OCI-LY7 (cell line): ENCODE measurements at regions not wholly inside any gene's neighbourhood (a gene's known extent, or its start where the extent isn't known, plus 50 kb on each side); places are given as distances from the start of the nearest gene placed in this dataset.

Experiments
- BruUV-seq: library from RNA; stranded (reverse); fragments of 400-500 nt; replicated peaks from 2 replicates; lab custom pipeline; 2021; lab: Mats Ljungman, UMichigan
- CTCF ChIA-PET: fragments of 300-600 bp; sonication (Branson Sonifier 250); formaldehyde crosslinking; loops from one replicate; lab custom pipeline; 2022; ENCODE audit warnings: antibody characterized with exemption; ENCODE audit not compliant: unreplicated experiment; lab: Charles Lee
- POLR2A ChIA-PET: fragments of 300-600 bp; sonication (Branson Sonifier 250); formaldehyde crosslinking; loops from one replicate; lab custom pipeline; 2022; ENCODE audit warnings: antibody characterized with exemption; lab: Charles Lee
- DNase-seq: peaks from one replicate; pipeline ENCODE4 v3.0.0-alpha.2; 2015; ENCODE audit warnings: low spot score
- H2AFZ ChIP-seq: fragments of 200-600 bp; sonication (generic), shearing (Covaris generic); 2 replicates; pipeline ENCODE4 v1.6.1; 2014; ENCODE audit warnings: mild to moderate bottlenecking, antibody characterized with exemption, low read length, moderate library complexity
- H3K27ac ChIP-seq: fragments of 200-600 bp; sonication (generic); 2 replicates; pipeline ENCODE4 v1.5.1; 2014; ENCODE audit warnings: mixed run types, low read depth, mild to moderate bottlenecking, moderate library complexity, low read length, inconsistent platforms; ENCODE audit not compliant: poor library complexity, severe bottlenecking
- H3K36me3 ChIP-seq: fragments of 200-600 bp; sonication (generic); 2 replicates; pipeline ENCODE4 v1.6.1; 2014; ENCODE audit warnings: mild to moderate bottlenecking, antibody characterized with exemption, low read length, moderate library complexity, mixed read lengths; ENCODE audit not compliant: insufficient read depth
- H3K4me1 ChIP-seq: fragments of 200-600 bp; sonication (generic); 2 replicates; pipeline ENCODE4 v1.5.1; 2014; ENCODE audit warnings: mild to moderate bottlenecking, low read length; ENCODE audit not compliant: insufficient read depth, poor library complexity, severe bottlenecking
- H3K4me2 ChIP-seq: fragments of 200-600 bp; sonication (generic); 2 replicates; pipeline ENCODE4 v1.6.1; 2014; ENCODE audit warnings: mild to moderate bottlenecking, low read length
- H3K4me3 ChIP-seq: fragments of 200-600 bp; sonication (generic); 2 replicates; pipeline ENCODE4 v1.5.1; 2014; ENCODE audit warnings: mild to moderate bottlenecking, low read depth, low read length; ENCODE audit not compliant: poor library complexity, severe bottlenecking
- H3K79me2 ChIP-seq: fragments of 200-600 bp; sonication (generic); 2 replicates; pipeline ENCODE4 v1.6.1; 2016; ENCODE audit warnings: low read depth, mild to moderate bottlenecking, low read length, moderate library complexity, mixed read lengths; ENCODE audit not compliant: insufficient read depth
- H3K9me2 ChIP-seq: fragments of 200-600 bp; sonication (generic); 2 replicates; pipeline ENCODE4 v1.6.1; 2016; ENCODE audit warnings: mild to moderate bottlenecking, low read length, mixed read lengths; ENCODE audit not compliant: insufficient read depth
- H3K9me3 ChIP-seq: fragments of 200-600 bp; sonication (generic); 2 replicates; pipeline ENCODE4 v1.6.1; 2014; ENCODE audit warnings: mild to moderate bottlenecking, mixed run types, low read length, mixed read lengths
- H4K20me1 ChIP-seq: fragments of 200-600 bp; sonication (generic); 2 replicates; pipeline ENCODE4 v1.6.1; 2014; ENCODE audit warnings: mild to moderate bottlenecking, antibody characterized with exemption, low read length, moderate library complexity, mixed read lengths; ENCODE audit not compliant: insufficient read depth
- EZH2phosphoT487 ChIP-seq: fragments of 200-600 bp; sonication (generic); IDR thresholded peaks from 2 replicates; pipeline ENCODE4 v1.6.1; 2018; ENCODE audit warnings: low read depth, borderline replicate concordance, mild to moderate bottlenecking, mixed run types, antibody characterized with exemption, low read length, moderate library complexity, mixed read lengths
- intact Hi-C: fragments of 100-400 bp; cut with micrococcal nuclease; formaldehyde crosslinking; loops from one replicate; pipeline ENCODE4 v1.10.0; 2022; ENCODE audit not compliant: unreplicated experiment
- TF ChIP-seq, protein P1 (sequence below): fragments of 200-600 bp; sonication (generic); conservative IDR thresholded peaks from 2 replicates; pipeline ENCODE4 v1.5.1; 2014; ENCODE audit warnings: mild to moderate bottlenecking, antibody characterized with exemption, low read length, moderate library complexity, mixed read lengths

DNA sequence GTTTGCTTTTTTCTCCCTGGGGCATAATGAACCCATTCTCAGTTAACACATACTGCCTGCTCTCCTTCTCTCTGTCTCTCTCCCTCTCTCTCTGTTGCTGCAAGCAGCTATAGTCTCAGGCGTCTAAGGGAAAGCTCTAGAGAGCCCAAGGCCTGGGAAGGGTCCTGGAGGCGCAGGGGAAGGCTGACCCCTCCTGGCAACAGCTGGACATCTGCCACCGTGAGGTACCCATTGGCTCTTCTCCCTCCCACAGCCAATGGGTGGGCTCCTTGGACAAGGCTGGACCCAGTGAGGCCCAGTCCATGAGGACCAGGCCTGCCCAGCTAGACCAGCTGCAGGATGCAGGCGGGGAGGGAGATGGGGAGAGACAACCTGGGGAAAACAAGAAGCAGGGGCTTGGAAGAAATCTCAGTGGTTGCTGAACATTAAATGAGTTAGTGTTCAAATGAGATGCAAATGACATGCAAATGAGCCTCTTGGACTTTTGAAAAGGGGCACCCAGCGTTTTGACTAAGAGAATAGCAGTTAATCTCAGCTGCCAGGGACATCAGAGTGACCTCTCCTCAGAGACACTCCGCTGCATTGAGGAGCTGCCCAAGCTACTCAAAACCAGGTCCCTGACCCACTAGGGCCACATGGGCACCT is 349.7 kb downstream of the BUD13 start:
- CTCF ChIA-PET = no interaction called here

DNA sequence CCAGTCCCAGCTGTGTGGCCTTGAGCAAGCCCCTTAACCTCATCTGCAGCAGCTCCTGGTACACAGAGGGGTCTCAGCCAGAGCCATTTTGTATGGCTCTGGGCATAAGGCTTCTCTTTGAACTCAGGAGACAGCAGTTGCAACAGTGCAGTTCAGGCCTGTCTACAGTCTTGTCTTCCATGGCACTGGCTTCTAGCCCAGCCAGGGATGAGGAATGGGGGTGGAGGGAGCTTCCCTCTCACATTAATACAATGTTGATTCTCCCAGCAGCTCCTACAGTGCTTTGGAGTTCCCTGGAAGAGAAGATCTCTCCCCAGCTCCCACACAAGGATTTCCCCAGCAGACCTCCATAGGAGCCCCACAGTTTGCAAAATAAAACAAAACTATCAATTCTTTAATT is 350.2 kb downstream of the BUD13 start:
- DNase-seq = no peak
- POLR2A ChIA-PET = no interaction called here
- Histone ChIP-seq H3K4me1 (no peaks in the 10 kb centered on the region), H3K36me3 (no peaks in the 10 kb centered on the region), H3K9me3 (no peaks in the 10 kb centered on the region), H3K9me2 (no peaks in the 10 kb centered on the region), H3K27ac (no peak overlapping the region), H2AFZ (no peak overlapping the region), H3K4me3 (no peak overlapping the region), H3K4me2 (no peak overlapping the region), H3K79me2 (no peaks in the 10 kb centered on the region), H4K20me1 (no peaks in the 10 kb centered on the region)
- CTCF ChIA-PET = no interaction called here
- no TSS peak for BruUV-seq
- TF ChIP-seq EZH2phosphoT487 = no peak
- TF ChIP-seq, protein P1, sequence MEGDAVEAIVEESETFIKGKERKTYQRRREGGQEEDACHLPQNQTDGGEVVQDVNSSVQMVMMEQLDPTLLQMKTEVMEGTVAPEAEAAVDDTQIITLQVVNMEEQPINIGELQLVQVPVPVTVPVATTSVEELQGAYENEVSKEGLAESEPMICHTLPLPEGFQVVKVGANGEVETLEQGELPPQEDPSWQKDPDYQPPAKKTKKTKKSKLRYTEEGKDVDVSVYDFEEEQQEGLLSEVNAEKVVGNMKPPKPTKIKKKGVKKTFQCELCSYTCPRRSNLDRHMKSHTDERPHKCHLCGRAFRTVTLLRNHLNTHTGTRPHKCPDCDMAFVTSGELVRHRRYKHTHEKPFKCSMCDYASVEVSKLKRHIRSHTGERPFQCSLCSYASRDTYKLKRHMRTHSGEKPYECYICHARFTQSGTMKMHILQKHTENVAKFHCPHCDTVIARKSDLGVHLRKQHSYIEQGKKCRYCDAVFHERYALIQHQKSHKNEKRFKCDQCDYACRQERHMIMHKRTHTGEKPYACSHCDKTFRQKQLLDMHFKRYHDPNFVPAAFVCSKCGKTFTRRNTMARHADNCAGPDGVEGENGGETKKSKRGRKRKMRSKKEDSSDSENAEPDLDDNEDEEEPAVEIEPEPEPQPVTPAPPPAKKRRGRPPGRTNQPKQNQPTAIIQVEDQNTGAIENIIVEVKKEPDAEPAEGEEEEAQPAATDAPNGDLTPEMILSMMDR = no peak
- intact Hi-C loops = no loop called here

More for the DNA sequence above, 349.7 kb downstream of the BUD13 start:
- H3K27ac ChIP-seq = no peak overlapping the region
- no peak for DNase-seq
- no peaks in the 10 kb centered on the region for H3K36me3 ChIP-seq
- no peak overlapping the region for H3K4me3 ChIP-seq
- no peaks in the 10 kb centered on the region for H4K20me1 ChIP-seq
- no TSS peak for BruUV-seq
- intact Hi-C loops = no loop called here
- H3K4me2 ChIP-seq = no peak overlapping the region
- H2AFZ ChIP-seq = no peak overlapping the region
- TF ChIP-seq, protein P1 = no peak
- no peak for TF ChIP-seq EZH2phosphoT487
- no peaks in the 10 kb centered on the region for H3K4me1 ChIP-seq
- H3K79me2 ChIP-seq = no peaks in the 10 kb centered on the region
- no peaks in the 10 kb centered on the region for H3K9me3 ChIP-seq
- POLR2A ChIA-PET = no interaction called here
- no peaks in the 10 kb centered on the region for H3K9me2 ChIP-seq

DNA sequence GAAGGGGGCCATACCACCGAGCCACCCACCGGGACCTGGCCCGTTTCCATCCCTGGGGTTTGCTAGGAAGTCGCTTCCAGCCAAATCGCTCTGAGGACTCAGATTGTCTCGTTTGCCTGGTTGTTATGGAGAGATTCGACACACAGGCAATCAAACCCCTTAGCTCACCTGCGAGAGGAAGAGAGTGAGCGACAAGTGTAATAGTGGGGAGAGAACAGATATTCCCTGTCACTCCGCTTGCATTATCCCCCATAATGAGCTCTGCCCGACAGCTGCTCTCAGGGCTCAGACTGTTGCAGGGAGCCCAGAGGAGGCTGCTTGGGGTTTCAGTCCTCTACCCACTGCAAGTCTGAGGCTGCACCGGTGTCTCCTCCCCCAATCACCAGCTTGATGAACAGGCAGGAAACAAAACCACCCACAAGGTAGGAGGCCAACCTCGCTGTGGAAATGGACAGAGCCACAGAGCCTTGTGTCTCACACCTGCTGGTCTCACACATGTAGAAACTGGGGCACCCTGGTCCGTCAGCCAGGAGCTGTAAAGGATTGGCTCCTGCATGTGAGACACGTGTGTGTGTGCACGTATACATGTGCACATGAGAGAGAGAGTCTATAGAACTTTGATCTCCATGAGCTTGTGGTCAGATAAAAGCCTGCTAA is 351.1 kb downstream of the BUD13 start:
- no peak for DNase-seq
- H3K9me2 ChIP-seq = no peaks in the 10 kb centered on the region
- H3K4me1 ChIP-seq = no peaks in the 10 kb centered on the region
- no peak overlapping the region for H3K4me3 ChIP-seq
- ChIA-PET CTCF (no interaction called here), POLR2A (interaction anchor here (0.6 kb wide), 2 partner anchors 192 to 203 kb away, joined by 3 to 4 read pairs; no protein-coding TSS in a partner anchor)
- no peaks in the 10 kb centered on the region for H3K9me3 ChIP-seq
- H3K4me2 ChIP-seq = no peak overlapping the region
- no peaks in the 10 kb centered on the region for H3K79me2 ChIP-seq
- no peaks in the 10 kb centered on the region for H3K36me3 ChIP-seq
- no peak for TF ChIP-seq EZH2phosphoT487
- TF ChIP-seq, protein P1 = no peak
- no peaks in the 10 kb centered on the region for H4K20me1 ChIP-seq
- no TSS peak for BruUV-seq
- H3K27ac ChIP-seq = no peak overlapping the region
- intact Hi-C loops = no loop called here
- H2AFZ ChIP-seq = no peak overlapping the region
